C4-2B (cell line): ENCODE measurements at regions not wholly inside any gene's neighbourhood (a gene's known extent, or its start where the extent isn't known, plus 50 kb on each side); places are given as distances from the start of the nearest gene placed in this dataset.
"Not testable (repeated sequence)": the region's sequence is repeated elsewhere in the genome, so short reads cannot be mapped to it uniquely, and the experiment has no call there.

ENCODE experiments used
- H3K27ac ChIP-seq: fragments of 450-650 bp; 2 replicates; pipeline ENCODE4 v1.5.1; 2017
- ZFX ChIP-seq: fragments of 450-650 bp; IDR thresholded peaks from 2 replicates; pipeline ENCODE4 v1.6.1; 2017
- TF ChIP-seq, protein P1 (sequence below): fragments of 450-650 bp; conservative IDR thresholded peaks from 2 replicates; pipeline ENCODE4 v1.5.1; 2017; ENCODE audit warnings: mild to moderate bottlenecking

DNA sequence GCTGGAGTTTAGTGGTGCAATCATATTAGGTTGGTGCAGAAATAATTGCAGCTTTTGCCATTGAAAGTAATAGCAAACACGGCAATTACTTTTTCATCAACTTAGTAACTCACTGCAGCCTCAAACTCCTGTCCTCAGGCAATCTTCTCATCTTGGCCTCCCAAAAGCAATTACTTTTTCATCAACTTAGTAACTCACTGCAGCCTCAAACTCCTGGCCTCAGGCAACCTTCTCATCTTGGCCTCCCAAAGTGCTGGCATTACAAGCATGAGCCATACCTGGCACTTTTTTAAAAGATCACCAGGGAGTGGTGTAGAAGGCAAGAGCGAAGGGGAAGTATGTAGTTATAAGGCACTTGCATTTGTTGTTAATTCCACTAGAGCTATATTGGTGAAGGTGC, 491.1 kb upstream of the ADGRL3 start:
- TF ChIP-seq ZFX = no peak
- TF ChIP-seq, protein P1, sequence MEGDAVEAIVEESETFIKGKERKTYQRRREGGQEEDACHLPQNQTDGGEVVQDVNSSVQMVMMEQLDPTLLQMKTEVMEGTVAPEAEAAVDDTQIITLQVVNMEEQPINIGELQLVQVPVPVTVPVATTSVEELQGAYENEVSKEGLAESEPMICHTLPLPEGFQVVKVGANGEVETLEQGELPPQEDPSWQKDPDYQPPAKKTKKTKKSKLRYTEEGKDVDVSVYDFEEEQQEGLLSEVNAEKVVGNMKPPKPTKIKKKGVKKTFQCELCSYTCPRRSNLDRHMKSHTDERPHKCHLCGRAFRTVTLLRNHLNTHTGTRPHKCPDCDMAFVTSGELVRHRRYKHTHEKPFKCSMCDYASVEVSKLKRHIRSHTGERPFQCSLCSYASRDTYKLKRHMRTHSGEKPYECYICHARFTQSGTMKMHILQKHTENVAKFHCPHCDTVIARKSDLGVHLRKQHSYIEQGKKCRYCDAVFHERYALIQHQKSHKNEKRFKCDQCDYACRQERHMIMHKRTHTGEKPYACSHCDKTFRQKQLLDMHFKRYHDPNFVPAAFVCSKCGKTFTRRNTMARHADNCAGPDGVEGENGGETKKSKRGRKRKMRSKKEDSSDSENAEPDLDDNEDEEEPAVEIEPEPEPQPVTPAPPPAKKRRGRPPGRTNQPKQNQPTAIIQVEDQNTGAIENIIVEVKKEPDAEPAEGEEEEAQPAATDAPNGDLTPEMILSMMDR = no peak

DNA sequence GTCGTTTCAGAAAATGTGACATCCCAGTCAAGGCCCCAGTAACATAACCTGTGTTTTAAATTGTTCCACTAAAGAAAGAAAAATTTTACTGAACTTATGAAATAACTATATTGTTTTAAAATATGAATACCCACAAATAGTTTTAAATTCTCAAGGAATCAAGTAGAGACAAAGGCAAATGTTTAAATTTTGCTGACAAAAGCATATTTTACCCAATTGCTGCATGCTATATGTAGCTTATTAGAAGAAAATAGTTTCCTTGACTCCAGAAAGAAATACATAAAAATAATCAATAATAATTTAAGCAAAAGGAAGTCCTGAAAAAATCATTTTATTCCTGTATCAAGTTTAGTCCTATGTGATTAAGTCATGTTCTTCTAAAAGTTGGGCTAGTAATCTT, 481.3 kb upstream of the ADGRL3 start:
- TF ChIP-seq ZFX = no peak
- TF ChIP-seq, protein P1 = no peak
- no peak overlapping the region for H3K27ac ChIP-seq

More for the DNA sequence above, 491.1 kb upstream of the ADGRL3 start:
- H3K27ac ChIP-seq = no peak overlapping the region

DNA sequence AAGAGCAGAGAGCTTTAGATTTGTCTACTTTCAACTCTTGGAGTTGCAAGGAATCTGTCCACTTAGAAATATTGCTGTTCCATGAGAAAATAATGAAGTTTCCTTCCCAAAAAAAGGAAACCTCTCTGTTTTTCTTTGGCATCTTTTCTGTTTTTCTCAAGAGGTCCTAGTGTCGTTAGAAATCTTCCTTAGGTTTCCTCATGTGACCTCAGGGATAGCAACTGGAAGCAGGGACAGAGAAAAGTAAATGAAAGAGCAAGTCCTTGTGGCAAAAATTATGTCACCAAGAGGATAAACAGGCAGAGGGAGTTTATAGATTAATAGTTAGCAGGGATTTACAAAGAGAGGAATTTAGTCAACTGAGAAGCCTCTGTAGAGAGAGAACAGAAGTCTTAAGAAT, 478.4 kb upstream of the ADGRL3 start:
- TF ChIP-seq, protein P1 = no peak
- TF ChIP-seq ZFX = no peak
- no peak overlapping the region for H3K27ac ChIP-seq

DNA sequence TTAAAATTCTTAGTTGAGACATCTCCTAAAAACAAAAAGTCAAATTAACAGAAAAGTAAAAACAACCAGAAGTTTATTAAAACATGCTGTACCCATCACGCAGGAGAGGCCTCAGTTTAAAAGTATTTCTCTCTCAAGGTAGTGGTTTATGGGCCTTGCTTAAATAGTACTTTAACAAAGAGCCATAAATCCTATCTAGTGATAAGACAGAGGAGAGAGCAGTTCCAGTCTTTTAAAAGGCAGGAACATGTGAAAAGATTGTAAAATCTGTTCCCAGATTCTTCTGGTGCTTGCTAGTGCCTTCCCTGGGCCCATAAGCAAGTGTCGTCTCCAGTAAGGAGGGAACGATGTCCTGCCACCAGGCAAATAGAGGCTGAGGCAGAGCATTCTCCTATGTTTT, 476.3 kb upstream of the ADGRL3 start:
- H3K27ac ChIP-seq = no peak overlapping the region
- no peak for TF ChIP-seq ZFX
- TF ChIP-seq, protein P1 = no peak

DNA sequence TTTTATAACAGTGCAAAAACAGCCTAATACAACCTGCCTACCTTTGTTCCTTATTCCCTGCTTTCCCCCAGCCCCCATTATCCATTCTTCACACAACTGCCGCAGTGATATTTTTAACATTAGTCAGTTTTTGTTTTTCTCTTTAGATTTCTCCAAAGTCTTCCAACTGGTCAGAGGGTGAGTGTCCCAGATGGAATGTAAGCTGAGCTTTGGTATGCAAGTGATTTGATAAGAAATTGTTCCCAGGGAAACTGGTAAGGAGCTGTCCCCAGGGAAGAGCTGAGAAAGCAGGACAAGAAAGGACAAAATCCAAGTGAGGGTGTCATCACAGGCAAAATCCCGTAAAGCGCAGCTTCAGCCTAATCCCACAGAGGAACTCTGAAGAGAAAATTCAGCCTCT, 475.5 kb upstream of the ADGRL3 start:
- H3K27ac ChIP-seq = no peak overlapping the region
- TF ChIP-seq, protein P1 = no peak
- TF ChIP-seq ZFX = no peak

DNA sequence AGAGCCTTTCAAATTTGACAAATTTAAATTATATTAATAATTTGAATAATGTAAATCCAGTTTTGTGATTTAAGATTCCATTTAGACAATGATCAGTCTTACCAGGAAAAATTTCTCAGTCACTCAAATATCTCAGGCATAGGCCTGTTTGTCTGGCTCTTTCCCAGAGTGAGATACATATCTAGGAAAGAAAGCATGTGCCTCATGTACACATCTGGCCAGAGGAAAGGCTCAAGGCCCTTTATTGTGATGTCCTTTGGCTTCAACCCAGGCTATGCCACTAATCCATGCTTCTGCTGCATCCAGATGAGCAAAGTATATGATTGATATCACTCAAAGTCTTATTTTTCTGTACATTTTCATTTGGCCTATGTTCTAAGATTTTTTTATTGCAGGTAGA, 473.3 kb upstream of the ADGRL3 start:
- H3K27ac ChIP-seq = no peak overlapping the region
- TF ChIP-seq ZFX = no peak
- TF ChIP-seq, protein P1 = no peak

DNA sequence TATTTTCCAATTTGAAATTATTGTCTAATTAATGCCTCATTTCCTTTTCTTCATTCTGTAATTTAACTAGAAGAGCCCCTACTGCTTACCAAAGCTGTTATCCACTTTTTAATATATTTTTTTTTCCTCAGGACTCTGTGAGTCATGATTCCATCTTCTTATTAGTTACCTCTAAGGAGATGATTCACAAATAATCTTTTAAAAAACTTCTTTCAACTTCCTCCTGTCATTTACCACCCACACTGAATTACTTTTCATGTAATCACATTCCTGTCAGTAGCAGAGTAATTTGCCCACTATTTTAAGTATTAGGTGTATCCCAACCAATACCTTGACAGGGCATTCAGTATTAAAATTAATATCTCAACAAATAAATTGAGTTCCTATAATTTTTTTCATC, 470.9 kb upstream of the ADGRL3 start:
- TF ChIP-seq, protein P1 = no peak
- TF ChIP-seq ZFX = no peak
- no peak overlapping the region for H3K27ac ChIP-seq

DNA sequence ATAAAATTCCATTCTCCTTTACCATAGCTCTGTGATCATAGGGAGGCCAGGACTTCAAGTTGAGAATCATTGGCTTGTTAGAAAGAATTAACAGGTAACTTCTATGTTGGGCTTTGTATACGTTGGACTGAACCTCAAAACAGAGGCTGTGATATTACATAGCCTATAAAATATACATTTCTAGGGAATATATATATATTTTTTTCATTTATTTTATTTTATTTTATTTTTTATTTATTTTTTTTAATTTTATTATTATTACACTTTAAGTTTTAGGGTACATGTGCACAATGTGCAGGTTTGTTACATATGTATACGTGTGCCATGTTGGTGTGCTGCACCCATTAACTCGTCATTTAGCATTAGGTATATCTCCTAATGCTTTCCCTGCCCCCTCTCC, 470.4 kb upstream of the ADGRL3 start:
- H3K27ac ChIP-seq = not testable (repeated sequence)
